NCI-H146 treated with DMSO at 0.1 percent for 48 hours (cell line): ENCODE measurements at regions not wholly inside any gene's neighbourhood (a gene's known extent, or its start where the extent isn't known, plus 50 kb on each side); places are given as distances from the start of the nearest gene placed in this dataset.
"Not testable (repeated sequence)": the region's sequence is repeated elsewhere in the genome, so short reads cannot be mapped to it uniquely, and the experiment has no call there.

Experiments used
- DNase-seq: peaks from one replicate; lab custom pipeline; 2025; ENCODE audit not compliant: unreplicated experiment; lab: John Stamatoyannopoulos, UW

DNA sequence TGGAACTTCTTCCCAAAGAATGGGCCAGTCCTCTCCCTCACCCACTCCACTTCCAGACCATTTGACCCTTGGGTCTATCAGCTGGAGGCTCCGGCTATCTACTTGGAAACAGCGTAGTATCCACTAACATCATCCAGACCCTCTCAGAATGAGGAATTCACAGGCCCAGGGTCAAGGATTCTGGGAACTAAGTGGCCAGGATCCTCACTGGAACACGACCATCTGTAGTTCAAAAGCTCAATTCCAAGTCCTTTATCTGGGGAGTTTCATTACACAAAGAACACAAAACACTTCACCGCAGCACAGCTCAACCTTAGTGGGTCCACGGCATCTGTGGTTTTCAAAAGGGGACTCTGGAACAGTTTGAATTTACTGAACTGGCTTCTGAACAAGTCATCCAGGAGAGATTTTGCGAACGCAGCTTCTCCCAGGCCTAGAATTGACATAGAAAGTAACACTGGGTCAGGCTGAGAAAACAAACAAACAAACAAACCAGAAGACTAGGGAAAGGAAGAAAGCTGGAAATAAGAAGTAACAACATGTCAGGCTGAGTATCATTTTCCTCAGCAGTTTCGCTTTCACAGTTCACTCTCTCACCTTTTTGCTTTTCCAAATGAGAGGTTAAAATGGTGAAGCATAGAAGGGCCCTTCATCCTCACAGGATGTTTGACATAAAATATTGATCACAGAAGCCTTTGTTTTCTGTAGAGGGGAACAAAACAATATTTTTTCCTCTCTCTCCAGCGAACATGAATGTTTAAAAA, 57.6 kb upstream of the USP6NL start:
- no peak for DNase-seq

DNA sequence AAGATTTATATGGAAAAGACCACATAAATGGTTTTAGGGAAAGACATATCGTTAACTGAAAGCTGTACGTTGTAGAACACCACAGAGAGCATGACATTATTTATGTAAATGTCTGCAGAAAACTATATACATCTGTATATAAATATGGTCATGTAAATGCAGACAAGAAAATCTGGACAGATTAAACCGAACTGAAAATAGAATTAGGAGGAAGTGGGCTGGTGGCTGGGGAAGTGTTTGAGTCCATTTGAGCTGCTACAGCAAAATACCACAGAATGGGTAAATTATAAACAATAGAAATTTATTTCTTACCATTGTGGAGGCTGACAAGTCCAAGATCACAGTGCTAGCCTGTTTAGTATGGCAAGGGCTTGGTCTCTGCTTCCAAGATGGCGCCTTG, 56.3 kb upstream of the USP6NL start:
- no peak for DNase-seq

DNA sequence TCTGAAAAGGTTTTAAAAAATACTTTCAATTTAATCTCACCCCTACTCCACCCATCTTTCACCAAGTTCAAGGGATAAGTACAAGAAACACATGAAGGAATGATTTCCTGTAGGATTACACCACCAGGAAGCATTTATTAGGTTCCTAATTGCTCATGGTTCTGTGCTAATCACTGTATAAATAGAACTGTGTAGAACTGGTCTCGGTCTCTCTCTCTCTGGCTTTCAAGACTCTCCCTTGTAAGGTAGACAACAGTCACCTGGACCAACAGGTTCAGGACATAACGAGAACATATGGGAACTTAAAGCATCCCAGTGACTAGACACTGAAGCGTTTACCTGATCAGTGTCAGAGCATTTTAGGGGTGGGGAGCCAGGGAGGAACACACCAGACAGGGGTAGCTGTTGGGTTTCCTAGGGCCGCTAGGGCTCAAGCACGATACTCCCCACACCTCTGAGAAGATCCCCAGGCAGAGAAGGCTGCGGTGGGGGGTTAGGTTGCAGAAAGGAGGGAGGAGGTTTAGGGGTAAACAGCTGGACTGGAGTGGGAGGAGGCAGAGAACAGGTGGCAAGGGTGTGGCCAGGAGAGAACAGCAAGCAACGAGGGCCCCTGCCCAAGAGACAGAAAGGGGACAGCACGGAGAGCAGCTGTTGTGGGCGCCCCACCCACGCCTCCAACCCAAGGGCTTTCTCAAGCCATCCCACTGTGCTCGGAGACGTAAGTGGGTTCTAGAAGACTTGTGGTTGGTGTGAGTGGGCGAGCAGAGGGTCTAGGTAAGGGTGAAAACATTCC, 52.5 kb upstream of the USP6NL start:
- no peak for DNase-seq

DNA sequence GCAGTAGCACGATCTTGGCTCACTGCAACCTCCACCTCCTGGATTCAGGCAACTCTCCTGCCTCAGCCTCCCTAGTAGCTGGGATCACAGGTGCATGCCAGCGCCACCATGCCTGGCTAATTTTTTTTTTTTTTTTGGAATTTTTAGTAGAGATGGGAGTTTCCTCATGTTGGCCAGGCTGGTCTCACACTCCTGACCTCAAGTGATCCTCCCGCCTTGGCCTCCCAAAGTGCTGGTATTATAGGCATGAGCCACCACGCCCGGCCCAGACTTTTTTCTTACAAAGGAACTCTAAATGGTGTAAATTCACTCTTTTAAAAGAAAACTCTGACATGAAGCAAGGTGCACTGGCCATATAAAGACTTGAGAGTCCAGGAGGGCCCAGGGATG, 51.7 kb upstream of the USP6NL start:
- not testable (repeated sequence) for DNase-seq

DNA sequence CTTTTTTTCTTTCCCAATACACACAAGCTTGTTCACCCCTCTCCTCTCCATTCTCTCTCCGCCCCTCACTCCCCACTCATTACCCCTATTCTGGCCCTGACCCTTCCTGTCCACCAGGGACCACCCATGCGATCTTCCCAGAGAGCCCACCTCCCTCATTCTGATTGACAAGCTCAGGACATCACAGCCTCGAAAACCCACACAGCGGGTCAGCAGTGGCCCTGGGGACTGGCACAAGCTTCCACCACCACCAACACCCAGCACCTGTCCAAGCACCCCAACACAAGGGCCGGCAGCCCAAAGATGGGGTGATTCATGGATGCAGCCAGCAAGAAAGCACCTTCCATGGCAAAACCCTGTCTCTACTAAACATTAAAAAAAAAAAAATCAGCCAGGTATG, 50.0 kb upstream of the USP6NL start:
- DNase-seq, result no peak
